GM19397 (cell line): ENCODE measurements at regions not wholly inside any gene's neighbourhood (a gene's known extent, or its start where the extent isn't known, plus 50 kb on each side); places are given as distances from the start of the nearest gene placed in this dataset.

Source experiments
- ATAC-seq: cut with Tn5 transposase; IDR thresholded peaks from one replicate; pipeline ENCODE4 v1.9.1; 2021; ENCODE audit warnings: mild to moderate bottlenecking, moderate library complexity; ENCODE audit not compliant: unreplicated experiment

DNA sequence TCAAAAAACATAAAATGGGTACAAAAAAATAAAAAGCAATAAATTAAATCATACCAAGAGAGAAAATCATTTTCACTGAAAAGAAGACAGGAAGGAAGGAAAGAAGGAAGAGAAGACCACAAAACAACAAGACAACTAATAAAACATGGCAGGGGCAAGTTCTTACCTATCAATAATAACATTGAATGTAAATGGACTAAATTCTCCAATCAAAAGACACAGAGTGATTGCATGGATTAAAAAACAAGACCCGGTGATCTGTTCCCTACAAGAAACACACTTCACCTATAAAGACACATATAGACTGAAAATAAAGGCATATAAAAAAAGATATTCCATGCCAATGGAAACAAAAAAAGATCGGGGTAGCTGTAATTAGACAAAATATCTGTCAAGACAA, 82.6 kb upstream of the CERS6 start:
- ATAC-seq = no peak

GRCh38 chr2:168375195-168375798, 80.8 kb upstream of the CERS6 start:
- no peak for ATAC-seq

- ATAC-seq = no peak
Measured at GRCh38 chr2:168378960-168379669, 77.0 kb upstream of the CERS6 start.

DNA sequence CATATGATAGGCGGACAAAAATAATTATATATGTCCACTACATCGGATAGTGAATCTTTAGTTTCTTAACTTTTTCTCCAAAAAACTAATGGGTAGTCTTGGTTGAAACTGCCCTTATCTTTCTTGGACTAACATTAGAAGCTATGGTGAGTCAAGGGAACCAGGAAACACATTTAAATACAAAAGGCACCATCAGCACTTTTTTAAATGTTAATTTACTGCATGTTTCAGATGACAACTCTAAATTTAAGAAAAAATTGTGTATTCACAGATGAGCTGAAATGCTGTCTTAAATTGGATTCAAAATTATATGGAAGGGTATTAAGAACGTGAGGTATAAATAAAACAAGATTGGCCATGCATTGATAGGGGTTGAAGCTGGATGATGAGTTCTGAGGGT, 75.6 kb upstream of the CERS6 start:
- no peak for ATAC-seq

DNA sequence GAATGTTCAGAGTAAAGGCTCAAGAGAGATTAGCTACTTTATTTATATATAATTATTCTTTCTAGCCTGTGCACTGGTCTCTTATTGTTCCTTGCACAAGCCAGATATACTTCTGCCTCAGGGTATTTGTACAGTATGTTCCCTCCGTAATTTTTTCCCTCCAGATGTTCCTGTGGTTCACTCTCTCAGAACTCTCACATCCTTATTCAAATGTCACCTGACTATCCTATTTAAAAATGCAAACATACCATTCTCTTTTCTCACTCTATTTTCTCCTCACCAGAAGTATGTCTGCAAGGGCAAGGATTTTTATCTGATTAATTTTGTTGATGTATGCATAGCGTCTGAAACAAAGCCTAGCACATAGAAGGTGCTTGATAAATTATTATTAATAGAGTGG, 64.0 kb upstream of the CERS6 start:
- no peak for ATAC-seq

- ATAC-seq = no peak
Measured at GRCh38 chr2:168392797-168393196, 63.3 kb upstream of the CERS6 start.

- no peak for ATAC-seq
Measured at GRCh38 chr2:168394262-168394661, 61.8 kb upstream of the CERS6 start.

DNA sequence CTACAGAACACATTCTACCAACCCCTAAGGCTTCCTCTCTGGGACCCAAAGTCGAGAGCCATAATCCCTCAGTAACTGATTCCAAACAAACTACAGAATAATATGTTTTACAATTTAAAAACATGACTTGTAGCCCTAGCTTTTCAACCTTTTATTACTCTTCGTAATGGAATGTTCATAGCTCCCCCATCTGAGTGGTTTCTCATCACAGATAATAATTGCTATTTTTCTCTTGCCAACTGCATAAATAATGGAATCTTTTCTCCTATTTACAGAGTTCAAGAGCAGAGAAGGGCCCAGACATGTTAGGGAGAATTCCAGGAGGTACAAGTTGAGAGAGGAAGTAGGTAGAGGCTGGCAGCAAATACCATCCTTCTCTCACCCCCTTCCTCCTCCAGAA, 59.9 kb upstream of the CERS6 start:
- ATAC-seq = no peak

GRCh38 chr2:168397629-168398028, 58.4 kb upstream of the CERS6 start:
- ATAC-seq = no peak

GRCh38 chr2:168401048-168401556, 55.0 kb upstream of the CERS6 start:
- no peak for ATAC-seq

DNA sequence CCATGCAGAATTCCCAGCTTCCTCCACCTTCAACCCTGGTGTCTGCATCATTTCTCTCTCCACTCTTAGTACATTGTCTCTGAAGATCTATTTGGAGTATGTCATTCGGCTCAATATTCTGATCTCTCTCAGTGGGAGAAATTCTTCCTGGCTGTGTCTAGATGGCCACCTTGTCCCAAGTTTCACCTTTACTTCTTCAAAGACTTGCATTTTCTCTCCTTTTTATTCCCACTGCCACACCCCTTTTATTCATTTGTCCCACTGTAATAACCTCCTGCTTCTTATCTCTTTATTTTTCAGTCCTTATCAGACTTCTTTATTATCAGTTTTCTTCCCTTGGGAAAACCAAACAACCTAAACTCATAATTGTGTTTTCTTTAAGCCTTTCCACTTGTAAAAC, 54.3 kb upstream of the CERS6 start:
- no peak for ATAC-seq

DNA sequence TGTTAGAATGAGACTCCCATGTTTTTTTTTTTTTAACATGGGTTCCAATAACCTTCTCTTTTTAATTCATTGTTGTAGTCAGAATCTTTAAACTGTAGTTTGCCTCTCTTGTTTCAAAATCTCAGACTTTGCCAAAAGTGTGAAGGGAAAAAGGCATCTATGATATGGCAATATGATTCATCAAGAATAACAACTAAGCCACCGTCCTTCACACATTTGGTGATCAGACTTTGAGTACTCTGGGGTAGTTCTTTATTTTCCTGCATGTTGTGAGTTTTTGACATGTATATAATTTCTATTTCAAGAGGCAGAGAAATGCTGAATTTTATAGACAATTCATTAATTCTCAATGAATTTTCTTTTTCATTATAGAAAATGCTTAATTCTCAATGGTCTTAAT, 53.5 kb upstream of the CERS6 start:
- no peak for ATAC-seq

- ATAC-seq = no peak
Measured at GRCh38 chr2:168403736-168404135, 52.3 kb upstream of the CERS6 start.

DNA sequence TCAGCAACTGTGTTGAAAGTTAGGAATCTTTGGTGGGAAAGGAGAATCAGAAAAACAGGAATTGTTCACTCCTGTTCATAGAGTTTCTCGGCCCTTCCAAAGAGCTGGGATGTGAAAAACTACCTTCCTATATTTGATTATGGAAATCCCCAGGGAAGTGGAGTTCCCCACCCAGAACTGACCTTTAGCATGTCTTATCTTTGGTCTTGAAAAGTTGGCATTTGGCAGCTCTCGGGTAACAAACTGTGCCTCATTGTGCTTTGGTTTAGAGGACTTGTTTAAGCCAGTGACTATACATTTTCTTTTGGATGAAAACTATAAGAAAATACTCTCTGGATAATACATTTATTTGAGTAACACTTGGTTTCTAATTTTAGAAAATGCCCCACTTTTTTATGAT, 51.3 kb upstream of the CERS6 start:
- no peak for ATAC-seq
